Activated CD8-positive, alpha-beta T cell treated with anti-CD3 and anti-CD28 coated beads for 36 hours (primary cell): ENCODE measurements at regions not wholly inside any gene's neighbourhood (a gene's known extent, or its start where the extent isn't known, plus 50 kb on each side); places are given as distances from the start of the nearest gene placed in this dataset.

Source experiments
- ATAC-seq: fragments of 200-7000 bp; cut with Tn5 transposase; one replicate; pipeline ENCODE4 v1.10.0; 2021; ENCODE audit warnings: mild to moderate bottlenecking, moderate library complexity
- CTCF ChIA-PET: fragments of 350-600 bp; sonication (Branson Sonifier 250); formaldehyde crosslinking; loops from one replicate; lab custom pipeline; 2021; ENCODE audit warnings: antibody characterized with exemption; lab: Charles Lee
- POLR2A ChIA-PET: fragments of 350-600 bp; sonication (Branson Sonifier 250); formaldehyde crosslinking; loops from one replicate; lab custom pipeline; 2021; ENCODE audit warnings: antibody characterized with exemption; lab: Charles Lee
- DNase-seq: peaks from one replicate; pipeline ENCODE4 v3.0.0-alpha.2; 2020
- H3K27ac Mint-ChIP-seq: one replicate; pipeline ENCODE4 v1.8.0; 2021; ENCODE audit warnings: mild to moderate bottlenecking, mixed read lengths
- H3K27me3 Mint-ChIP-seq: one replicate; pipeline ENCODE4 v1.8.0; 2021; ENCODE audit warnings: mixed read lengths
- H3K36me3 Mint-ChIP-seq: one replicate; pipeline ENCODE4 v1.8.0; 2021; ENCODE audit warnings: low read depth, mixed read lengths
- H3K4me1 Mint-ChIP-seq: one replicate; pipeline ENCODE4 v1.8.0; 2021; ENCODE audit warnings: low read depth, mixed read lengths
- H3K4me3 Mint-ChIP-seq: one replicate; pipeline ENCODE4 v1.8.0; 2021; ENCODE audit warnings: mild to moderate bottlenecking, moderate library complexity, mixed read lengths
- H3K9me3 Mint-ChIP-seq: one replicate; pipeline ENCODE4 v1.8.0; 2021; ENCODE audit warnings: mixed read lengths
- CTCF ChIP-seq: fragments of 200-600 bp; IDR thresholded peaks from one replicate; pipeline ENCODE4 v1.8.0; 2022; ENCODE audit warnings: antibody characterized with exemption, mild to moderate bottlenecking
- intact Hi-C: fragments of 100-400 bp; cut with micrococcal nuclease; formaldehyde crosslinking; loops from one replicate; pipeline ENCODE4 v1.10.0; 2022

DNA sequence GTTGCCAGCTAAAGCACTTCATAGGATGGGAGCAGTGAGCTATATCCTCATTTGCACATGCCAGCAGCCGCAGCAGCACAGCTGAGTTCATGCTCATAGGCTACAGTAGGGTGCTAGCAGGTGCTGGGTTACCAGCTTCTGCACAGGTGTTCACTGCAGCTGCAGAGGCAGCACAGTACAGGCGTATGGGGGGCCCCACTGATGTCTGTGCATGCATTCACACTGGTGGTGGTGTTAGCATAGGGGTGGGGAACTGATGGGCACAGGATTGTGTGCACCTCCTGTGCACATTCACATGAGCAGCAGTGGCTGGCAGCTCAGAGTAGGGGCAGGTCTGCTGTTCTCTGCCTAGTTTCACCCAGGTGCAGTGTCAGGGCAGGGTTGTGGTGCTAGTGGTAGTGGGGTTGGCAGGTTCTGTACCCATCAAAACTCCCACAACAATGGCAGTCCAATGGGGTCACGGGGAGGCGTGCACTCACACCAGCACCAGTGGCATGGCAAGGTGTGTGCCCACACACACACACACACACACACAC is 58.9 kb upstream of the IRAK1BP1 start:
- Mint-ChIP-seq H3K27ac (no peak overlapping the region), H3K9me3 (peaks cover 5% of the 10 kb centered on the region), H3K27me3 (peaks cover 11% of the 10 kb centered on the region), H3K4me3 (no peak overlapping the region), H3K36me3 (no peaks in the 10 kb centered on the region), H3K4me1 (no peaks in the 10 kb centered on the region)
- no peak for DNase-seq
- ATAC-seq: no peak
- TF ChIP-seq CTCF: no peak
- ChIA-PET POLR2A (no interaction called here), CTCF (no interaction called here)
- intact Hi-C loops: no loop called here

DNA sequence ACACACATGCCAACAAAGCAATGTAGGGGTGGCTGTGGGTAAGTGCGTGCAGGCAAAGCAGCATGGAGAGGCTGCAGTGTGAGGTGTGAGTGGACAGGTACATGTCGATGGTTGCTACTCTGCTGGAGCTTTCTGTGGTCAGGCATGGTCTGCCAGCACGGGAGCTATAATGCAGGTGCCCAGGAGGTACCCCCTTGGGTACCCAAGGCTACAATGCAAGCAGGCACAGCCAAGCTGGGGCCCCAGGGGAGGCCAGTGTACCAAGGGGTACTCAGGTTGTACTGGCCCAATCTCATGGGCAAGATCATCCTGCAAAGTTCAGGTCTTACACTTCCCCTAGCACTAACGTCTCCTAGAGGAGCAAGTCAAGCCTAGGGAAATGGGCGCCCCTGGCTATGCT is 58.4 kb upstream of the IRAK1BP1 start:
- no peaks in the 10 kb centered on the region for H3K4me1 Mint-ChIP-seq

GRCh38 chr6:78810146-78810545 is 57.2 kb upstream of the IRAK1BP1 start:
- Mint-ChIP-seq H3K27ac (no peak overlapping the region), H3K27me3 (peaks cover 11% of the 10 kb centered on the region), H3K4me3 (no peak overlapping the region), H3K9me3 (peaks cover 5% of the 10 kb centered on the region), H3K4me1 (no peaks in the 10 kb centered on the region), H3K36me3 (no peaks in the 10 kb centered on the region)
- intact Hi-C loops: no loop called here
- TF ChIP-seq CTCF: no peak
- ATAC-seq (no peak), DNase-seq (no peak)
- POLR2A ChIA-PET: no interaction called here
- CTCF ChIA-PET: no interaction called here

More for the DNA sequence above, 58.4 kb upstream of the IRAK1BP1 start:
- ChIA-PET POLR2A (no interaction called here), CTCF (no interaction called here)
- no peak for ATAC-seq
- Mint-ChIP-seq H3K36me3 (no peaks in the 10 kb centered on the region), H3K4me3 (no peak overlapping the region), H3K27ac (no peak overlapping the region), H3K9me3 (peaks cover 5% of the 10 kb centered on the region), H3K27me3 (peaks cover 11% of the 10 kb centered on the region)
- intact Hi-C loops: no loop called here
- DNase-seq: no peak
- TF ChIP-seq CTCF: no peak

DNA sequence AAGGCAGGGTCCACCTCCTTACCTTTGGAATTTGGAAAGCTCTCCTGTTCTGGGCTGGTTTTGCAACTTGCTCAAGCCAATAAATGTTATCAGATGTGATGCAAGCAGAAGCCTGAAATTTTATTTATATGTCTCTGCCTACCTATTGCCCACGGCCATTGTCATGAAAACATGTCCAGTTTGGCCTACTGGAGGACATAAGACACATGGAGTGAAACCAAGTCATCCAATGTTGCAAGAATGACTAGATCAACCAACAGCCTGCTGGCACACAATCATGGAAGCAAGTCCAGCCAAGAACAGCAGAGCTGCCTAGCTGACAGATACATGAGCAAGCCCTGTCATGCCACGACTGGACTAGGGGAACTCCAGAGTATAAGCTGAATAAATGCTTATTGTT is 56.7 kb upstream of the IRAK1BP1 start:
- Mint-ChIP-seq H3K9me3 (peaks cover 7% of the 10 kb centered on the region), H3K27ac (no peak overlapping the region), H3K4me1 (no peaks in the 10 kb centered on the region), H3K36me3 (peaks cover 2% of the 10 kb centered on the region), H3K27me3 (peaks cover 13% of the 10 kb centered on the region), H3K4me3 (no peak overlapping the region)
- intact Hi-C loops: no loop called here
- ChIA-PET POLR2A (no interaction called here), CTCF (no interaction called here)
- ATAC-seq (no peak), DNase-seq (no peak)
- TF ChIP-seq CTCF: no peak
